Activated naive CD8-positive, alpha-beta T cell treated with anti-CD3 and anti-CD28 coated beads, Interleukin-2, amount 10 ng/mL, durations not matched to agents 7 days and 5 days (primary cell): ENCODE measurements at regions not wholly inside any gene's neighbourhood (a gene's known extent, or its start where the extent isn't known, plus 50 kb on each side); places are given as distances from the start of the nearest gene placed in this dataset.

Experiments
- ATAC-seq: fragments of 150-1000 bp; cut with Tn5 transposase; one replicate; pipeline ENCODE4 v1.10.0; 2021; ENCODE audit warnings: low read depth, moderate library complexity
- POLR2A ChIA-PET: fragments of 350-600 bp; sonication (Branson Sonifier 250); formaldehyde crosslinking; loops from one replicate; lab custom pipeline; 2021; ENCODE audit warnings: antibody characterized with exemption; lab: Charles Lee
- DNase-seq: peaks from one replicate; pipeline ENCODE4 v3.0.0; 2021
- H3K27ac Mint-ChIP-seq: one replicate; pipeline ENCODE4 v1.8.0; 2022; ENCODE audit warnings: mild to moderate bottlenecking, mixed read lengths
- H3K27me3 Mint-ChIP-seq: one replicate; pipeline ENCODE4 v1.8.0; 2022; ENCODE audit warnings: mild to moderate bottlenecking, moderate library complexity, mixed read lengths
- H3K36me3 Mint-ChIP-seq: one replicate; pipeline ENCODE4 v1.8.0; 2021; ENCODE audit warnings: mild to moderate bottlenecking, mixed read lengths
- H3K4me1 Mint-ChIP-seq: one replicate; pipeline ENCODE4 v1.8.0; 2021; ENCODE audit warnings: mixed read lengths
- H3K4me3 Mint-ChIP-seq: one replicate; pipeline ENCODE4 v1.8.0; 2022; ENCODE audit warnings: mild to moderate bottlenecking, moderate library complexity, mixed read lengths
- H3K9me3 Mint-ChIP-seq: one replicate; pipeline ENCODE4 v1.8.0; 2021; ENCODE audit warnings: mixed read lengths

GRCh38 chr15:25981114-25981513 is 118.0 kb upstream of the ATP10A start:
- Mint-ChIP-seq H3K27ac (no peak overlapping the region), H3K27me3 (peaks cover 5% of the 10 kb centered on the region), H3K4me3 (no peak overlapping the region), H3K36me3 (no peaks in the 10 kb centered on the region), H3K4me1 (no peaks in the 10 kb centered on the region), H3K9me3 (no peaks in the 10 kb centered on the region)
- ATAC-seq (no peak), DNase-seq (no peak)
- POLR2A ChIA-PET, result no interaction called here

- H3K36me3 Mint-ChIP-seq, result no peaks in the 10 kb centered on the region
- no peak overlapping the region for H3K4me3 Mint-ChIP-seq
- no peaks in the 10 kb centered on the region for H3K4me1 Mint-ChIP-seq
- no peaks in the 10 kb centered on the region for H3K9me3 Mint-ChIP-seq
- H3K27me3 Mint-ChIP-seq, result peaks cover 8% of the 10 kb centered on the region
- no peak overlapping the region for H3K27ac Mint-ChIP-seq
- POLR2A ChIA-PET, result no interaction called here
- DNase-seq, result no peak
- no peak for ATAC-seq
These were observed 109.1 kb upstream of the ATP10A start for GRCh38 chr15:25972141-25972675.

GRCh38 chr15:25971053-25971452 is 107.9 kb upstream of the ATP10A start:
- Mint-ChIP-seq H3K9me3 (no peaks in the 10 kb centered on the region), H3K36me3 (no peaks in the 10 kb centered on the region), H3K4me1 (no peaks in the 10 kb centered on the region), H3K4me3 (no peak overlapping the region), H3K27me3 (peaks cover 10% of the 10 kb centered on the region), H3K27ac (no peak overlapping the region)
- no peak for ATAC-seq
- POLR2A ChIA-PET, result no interaction called here
- DNase-seq, result no peak

GRCh38 chr15:25969886-25970285 is 106.8 kb upstream of the ATP10A start:
- Mint-ChIP-seq H3K9me3 (no peaks in the 10 kb centered on the region), H3K27ac (no peak overlapping the region), H3K4me3 (no peak overlapping the region), H3K27me3 (peaks cover 11% of the 10 kb centered on the region), H3K36me3 (no peaks in the 10 kb centered on the region), H3K4me1 (no peaks in the 10 kb centered on the region)
- ATAC-seq (no peak), DNase-seq (no peak)
- POLR2A ChIA-PET, result no interaction called here

- peaks cover 9% of the 10 kb centered on the region for H3K27me3 Mint-ChIP-seq
- DNase-seq (no peak), ATAC-seq (no peak)
- no peaks in the 10 kb centered on the region for H3K4me1 Mint-ChIP-seq
- H3K27ac Mint-ChIP-seq, result no peak overlapping the region
- H3K36me3 Mint-ChIP-seq, result no peaks in the 10 kb centered on the region
- POLR2A ChIA-PET, result no interaction called here
- no peaks in the 10 kb centered on the region for H3K9me3 Mint-ChIP-seq
- H3K4me3 Mint-ChIP-seq, result no peak overlapping the region
These were observed 104.0 kb upstream of the ATP10A start for GRCh38 chr15:25967116-25967515.

- H3K4me1 Mint-ChIP-seq, result no peaks in the 10 kb centered on the region
- H3K36me3 Mint-ChIP-seq, result no peaks in the 10 kb centered on the region
- H3K27ac Mint-ChIP-seq, result no peak overlapping the region
- no peaks in the 10 kb centered on the region for H3K9me3 Mint-ChIP-seq
- ATAC-seq, result no peak
- no peak overlapping the region for H3K4me3 Mint-ChIP-seq
- no peak for DNase-seq
- POLR2A ChIA-PET, result no interaction called here
- peaks cover 9% of the 10 kb centered on the region for H3K27me3 Mint-ChIP-seq
These were observed 102.2 kb upstream of the ATP10A start for GRCh38 chr15:25965326-25965725.

- no peaks in the 10 kb centered on the region for H3K9me3 Mint-ChIP-seq
- H3K27ac Mint-ChIP-seq, result no peak overlapping the region
- no peak overlapping the region for H3K4me3 Mint-ChIP-seq
- DNase-seq, result no peak
- no peaks in the 10 kb centered on the region for H3K27me3 Mint-ChIP-seq
- no peaks in the 10 kb centered on the region for H3K4me1 Mint-ChIP-seq
- H3K36me3 Mint-ChIP-seq, result no peaks in the 10 kb centered on the region
- no peak for ATAC-seq
- POLR2A ChIA-PET, result no interaction called here
These were observed 97.1 kb upstream of the ATP10A start for GRCh38 chr15:25960273-25960672.

GRCh38 chr15:25959100-25959499 is 96.0 kb upstream of the ATP10A start:
- no peak overlapping the region for H3K4me3 Mint-ChIP-seq
- DNase-seq (no peak), ATAC-seq (no peak)
- no peaks in the 10 kb centered on the region for H3K4me1 Mint-ChIP-seq
- POLR2A ChIA-PET, result no interaction called here
- H3K27ac Mint-ChIP-seq, result no peak overlapping the region
- no peaks in the 10 kb centered on the region for H3K36me3 Mint-ChIP-seq
- H3K27me3 Mint-ChIP-seq, result no peaks in the 10 kb centered on the region
- H3K9me3 Mint-ChIP-seq, result no peaks in the 10 kb centered on the region

- no peaks in the 10 kb centered on the region for H3K4me1 Mint-ChIP-seq
- no peaks in the 10 kb centered on the region for H3K27me3 Mint-ChIP-seq
- POLR2A ChIA-PET, result no interaction called here
- peaks cover 7% of the 10 kb centered on the region for H3K9me3 Mint-ChIP-seq
- H3K27ac Mint-ChIP-seq, result no peak overlapping the region
- DNase-seq (no peak), ATAC-seq (no peak)
- H3K36me3 Mint-ChIP-seq, result no peaks in the 10 kb centered on the region
- no peak overlapping the region for H3K4me3 Mint-ChIP-seq
These were observed 92.5 kb upstream of the ATP10A start for GRCh38 chr15:25955628-25956027.

GRCh38 chr15:25954398-25954797 is 91.3 kb upstream of the ATP10A start:
- Mint-ChIP-seq H3K27ac (no peak overlapping the region), H3K36me3 (no peaks in the 10 kb centered on the region), H3K27me3 (no peaks in the 10 kb centered on the region), H3K9me3 (peaks cover 7% of the 10 kb centered on the region), H3K4me1 (no peaks in the 10 kb centered on the region), H3K4me3 (no peak overlapping the region)
- ATAC-seq, result no peak
- no peak for DNase-seq
- POLR2A ChIA-PET, result no interaction called here

GRCh38 chr15:25950014-25950413 is 86.9 kb upstream of the ATP10A start:
- ATAC-seq (no peak), DNase-seq (no peak)
- POLR2A ChIA-PET, result no interaction called here
- peaks cover 3% of the 10 kb centered on the region for H3K4me1 Mint-ChIP-seq
- H3K27me3 Mint-ChIP-seq, result no peaks in the 10 kb centered on the region
- no peak overlapping the region for H3K4me3 Mint-ChIP-seq
- peaks cover 7% of the 10 kb centered on the region for H3K9me3 Mint-ChIP-seq
- H3K27ac Mint-ChIP-seq, result no peak overlapping the region
- H3K36me3 Mint-ChIP-seq, result no peaks in the 10 kb centered on the region

- peaks cover 3% of the 10 kb centered on the region for H3K4me1 Mint-ChIP-seq
- POLR2A ChIA-PET, result no interaction called here
- H3K27ac Mint-ChIP-seq, result no peak overlapping the region
- H3K27me3 Mint-ChIP-seq, result peaks cover 3% of the 10 kb centered on the region
- no peak for ATAC-seq
- no peak for DNase-seq
- H3K4me3 Mint-ChIP-seq, result no peak overlapping the region
- peaks cover 1% of the 10 kb centered on the region for H3K9me3 Mint-ChIP-seq
- H3K36me3 Mint-ChIP-seq, result no peaks in the 10 kb centered on the region
These were observed 84.5 kb upstream of the ATP10A start for GRCh38 chr15:25947323-25948314.

GRCh38 chr15:25946241-25946805 is 83.2 kb upstream of the ATP10A start:
- DNase-seq (no peak), ATAC-seq (no peak)
- Mint-ChIP-seq H3K4me1 (peaks cover 3% of the 10 kb centered on the region), H3K27me3 (peaks cover 3% of the 10 kb centered on the region), H3K27ac (no peak overlapping the region), H3K36me3 (no peaks in the 10 kb centered on the region), H3K4me3 (no peak overlapping the region), H3K9me3 (no peaks in the 10 kb centered on the region)
- POLR2A ChIA-PET, result no interaction called here

GRCh38 chr15:25944386-25944785 is 81.3 kb upstream of the ATP10A start:
- no peak overlapping the region for H3K4me3 Mint-ChIP-seq
- H3K9me3 Mint-ChIP-seq, result no peaks in the 10 kb centered on the region
- peaks cover 3% of the 10 kb centered on the region for H3K4me1 Mint-ChIP-seq
- H3K27me3 Mint-ChIP-seq, result peaks cover 3% of the 10 kb centered on the region
- no peak for DNase-seq
- ATAC-seq, result no peak
- no peaks in the 10 kb centered on the region for H3K36me3 Mint-ChIP-seq
- H3K27ac Mint-ChIP-seq, result no peak overlapping the region
- POLR2A ChIA-PET, result no interaction called here
